Body of pancreas (tissue), 4 donors: ENCODE measurements at regions not wholly inside any gene's neighbourhood (a gene's known extent, or its start where the extent isn't known, plus 50 kb on each side); places are given as distances from the start of the nearest gene placed in this dataset.

ENCODE experiments used
- ATAC-seq: fragments of 150-250 bp; one replicate; pipeline ENCODE4 v1.9.1; 2016
- DNase-seq, 4 donors: peaks; one replicate each; pipeline ENCODE4 v3.0.0-alpha.2; 2019
- H3K27ac ChIP-seq, 4 donors: fragments of 200-600 bp; sonication (generic); 1 replicate in 3 of 4; 2 replicates in 1 of 4; pipeline versions ENCODE4 v1.5.1 to v1.6.1; 2016 to 2019; ENCODE audit warnings: mild to moderate bottlenecking in 1 of 4, mixed read lengths in 1 of 4, moderate library complexity in 1 of 4
- H3K27me3 ChIP-seq, 2 donors: fragments of 200-600 bp; sonication (generic); one replicate each; pipeline ENCODE4 v1.6.0; 2016; ENCODE audit warnings: mild to moderate bottlenecking in 1 of 2
- H3K36me3 ChIP-seq, 2 donors: fragments of 200-600 bp; sonication (generic); replicated peaks in 1 of 2; 2 replicates each; pipeline ENCODE4 v1.5.1; 2016; ENCODE audit warnings: low read depth in 2 of 2; ENCODE audit not compliant: insufficient read depth in 1 of 2
- H3K4me1 ChIP-seq: fragments of 200-600 bp; sonication (generic); one replicate; pipeline ENCODE4 v1.6.0; 2016
- H3K4me3 ChIP-seq, 2 donors: fragments of 200-600 bp; sonication (generic); 1 replicate in 1 of 2; 2 replicates in 1 of 2; pipeline ENCODE4 v1.5.1; 2016 to 2019
- H3K9me3 ChIP-seq, 3 donors: fragments of 200-600 bp; sonication (generic); 1 replicate in 2 of 3; 2 replicates in 1 of 3; pipeline ENCODE4 v1.5.1; 2016
- CTCF ChIP-seq, 7 experiments: fragments of 450-650 bp in 4 of 7; fragments of 200-600 bp in 3 of 7; sonication (generic) in 3 of 7; IDR thresholded peaks; one replicate each; pipeline ENCODE4 v1.5.1; 2016 to 2019; ENCODE audit warnings: antibody characterized with exemption in 7 of 7
- POLR2A ChIP-seq, 3 donors: fragments of 450-650 bp; IDR thresholded peaks; one replicate each; pipeline ENCODE4 v1.6.1; 2016; ENCODE audit warnings: antibody characterized with exemption in 3 of 3, mild to moderate bottlenecking in 2 of 3
- WGBS, 2 donors: methylation state at CpG; one replicate each; pipeline ENCODE4 v1.1.5; 2017; 5-methylcytosine and 5-hydroxymethylcytosine counted together
- intact Hi-C: fragments of 100-400 bp; cut with DNase I; formaldehyde crosslinking; loops from one replicate; pipeline ENCODE4 v1.15.1; 2023

DNA sequence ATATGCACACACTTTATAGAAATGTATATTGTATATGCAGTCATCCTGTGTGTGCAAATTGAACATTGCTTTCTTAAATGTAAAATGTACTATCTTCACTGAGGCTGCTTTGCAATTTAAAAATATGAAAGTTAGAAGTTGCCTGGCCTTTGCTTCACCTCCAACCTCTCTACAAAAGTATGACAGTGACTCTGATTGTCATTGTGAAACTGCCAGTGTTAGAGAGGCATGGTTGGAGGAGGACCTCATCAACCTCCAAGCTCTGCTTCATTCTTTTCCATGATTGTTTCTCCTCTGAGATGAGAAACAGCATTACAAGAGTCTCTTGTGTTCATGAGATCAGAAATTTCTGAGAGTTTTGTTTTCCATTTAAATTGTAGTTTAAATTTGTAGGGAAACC lies 185.5 kb downstream of the ZC3H11B start:
- Histone ChIP-seq H3K9me3 (no peaks in the 10 kb centered on the region), H3K27ac (no peak overlapping the region), H3K36me3 (no peaks in the 10 kb centered on the region), H3K4me3 (no peak overlapping the region), H3K4me1 (peaks cover 1% of the 10 kb centered on the region), H3K27me3 (no peaks in the 10 kb centered on the region)
- intact Hi-C loops: loop anchor here (10.0 kb wide), 1 partner anchor 63 kb away; no protein-coding TSS in a partner anchor
- no peak for DNase-seq
- TF ChIP-seq POLR2A (IDR thresholded peaks at IDR 0.05) (no peak), CTCF (IDR thresholded peaks at IDR 0.05) (no peak)
- ATAC-seq: no peak

DNA sequence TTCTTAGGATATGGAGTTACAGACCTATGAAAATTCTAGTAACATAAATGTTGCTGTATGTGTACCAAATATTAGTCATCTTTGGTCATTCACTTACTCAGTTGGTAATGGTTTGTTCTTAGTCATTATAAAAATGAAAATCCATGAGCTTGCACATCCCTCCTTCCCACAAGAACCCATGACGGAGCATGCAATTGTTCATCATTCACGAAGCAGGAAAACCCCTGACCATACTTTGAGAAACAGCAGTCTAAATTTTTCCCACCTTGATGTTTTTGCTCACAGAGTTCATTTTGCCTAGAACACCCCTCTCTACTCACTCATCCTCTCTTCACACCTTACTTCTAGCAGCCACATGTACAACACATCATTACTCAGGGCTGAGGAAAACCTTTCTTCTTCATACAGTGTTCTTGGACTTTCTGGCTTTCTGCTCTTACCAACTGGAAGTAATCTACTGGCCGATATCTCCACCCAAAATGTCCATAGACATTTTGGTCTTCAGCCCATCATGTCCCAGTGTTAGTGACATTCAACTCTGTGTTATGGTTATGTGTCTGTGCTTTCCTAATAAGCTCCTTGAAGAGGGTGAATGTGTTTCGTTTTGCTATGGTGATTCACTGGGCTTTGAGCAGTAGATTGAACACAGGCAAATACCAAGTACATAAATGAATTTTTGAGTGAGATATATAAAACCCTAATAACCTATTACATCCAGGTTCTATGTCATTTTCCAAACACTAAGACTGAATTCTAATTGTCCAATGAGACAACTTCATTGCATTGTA lies 189.9 kb downstream of the ZC3H11B start:
- no peak overlapping the region for H3K4me3 ChIP-seq
- no peak for TF ChIP-seq POLR2A (IDR thresholded peaks at IDR 0.05)
- no peak for TF ChIP-seq CTCF (IDR thresholded peaks at IDR 0.05)
- H3K36me3 ChIP-seq: no peaks in the 10 kb centered on the region
- 80 to 81% methylated on average over 4 of the region's 4 CpGs for WGBS, 2 donors
- no peak for ATAC-seq
- intact Hi-C loops: loop anchor here (10.0 kb wide), 1 partner anchor 58 kb away; no protein-coding TSS in a partner anchor
- H3K27ac ChIP-seq: no peak overlapping the region
- no peak for DNase-seq
- H3K9me3 ChIP-seq: no peaks in the 10 kb centered on the region
- peaks cover 7% of the 10 kb centered on the region for H3K4me1 ChIP-seq
- H3K27me3 ChIP-seq: no peaks in the 10 kb centered on the region

GRCh38 chr1:219420913-219421312 lies 192.0 kb downstream of the ZC3H11B start:
- DNase-seq (no peak), ATAC-seq (no peak)
- intact Hi-C loops: loop anchor here (10.0 kb wide), 1 partner anchor 56 kb away; no protein-coding TSS in a partner anchor
- Histone ChIP-seq H3K9me3 (no peaks in the 10 kb centered on the region), H3K27me3 (no peaks in the 10 kb centered on the region), H3K4me3 (no peak overlapping the region), H3K27ac (no peak overlapping the region), H3K36me3 (no peaks in the 10 kb centered on the region), H3K4me1 (peaks cover 7% of the 10 kb centered on the region)
- TF ChIP-seq POLR2A (IDR thresholded peaks at IDR 0.05) (no peak), CTCF (IDR thresholded peaks at IDR 0.05) (no peak)

DNA sequence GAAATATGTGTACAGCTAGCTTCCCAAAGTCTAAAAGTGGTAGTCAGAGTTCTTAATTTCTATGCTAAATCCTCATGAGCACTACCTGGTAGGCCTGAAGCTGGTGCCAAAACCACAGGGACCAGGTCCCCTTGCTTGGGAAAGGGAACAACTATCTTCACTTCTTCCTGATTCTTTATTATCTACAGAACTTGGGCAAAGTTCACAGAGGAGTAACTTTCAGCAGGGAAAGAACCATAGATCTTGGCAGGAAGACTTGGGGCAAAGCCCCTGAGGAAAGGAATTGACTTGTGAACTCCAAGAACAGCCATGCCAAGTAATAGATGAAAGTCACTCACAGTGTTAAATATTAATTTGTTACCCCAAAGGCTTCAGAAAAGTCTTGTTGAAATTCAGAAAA lies 193.0 kb downstream of the ZC3H11B start:
- intact Hi-C loops: loop anchor here (10.0 kb wide), 1 partner anchor 55 kb away; no protein-coding TSS in a partner anchor
- DNase-seq: peak in 1 of 4 donors; percentile 22
- H3K4me3 ChIP-seq: no peak overlapping the region
- TF ChIP-seq CTCF (IDR thresholded peaks at IDR 0.05): no peak
- no peak for TF ChIP-seq POLR2A (IDR thresholded peaks at IDR 0.05)
- H3K9me3 ChIP-seq: no peaks in the 10 kb centered on the region
- H3K36me3 ChIP-seq: no peaks in the 10 kb centered on the region
- peak overlapping the region in 3 of 4 donors; percentile 11 to 37 (median 36) for H3K27ac ChIP-seq
- no peak for ATAC-seq
- H3K4me1 ChIP-seq: peaks cover 7% of the 10 kb centered on the region
- no peaks in the 10 kb centered on the region for H3K27me3 ChIP-seq

- ATAC-seq (no peak), DNase-seq (no peak)
- intact Hi-C loops: no loop called here
- H3K4me3 ChIP-seq: no peak overlapping the region
- no peak overlapping the region for H3K27ac ChIP-seq
- H3K27me3 ChIP-seq: no peaks in the 10 kb centered on the region
- H3K4me1 ChIP-seq: peaks cover 9% of the 10 kb centered on the region
- H3K9me3 ChIP-seq: no peaks in the 10 kb centered on the region
- H3K36me3 ChIP-seq: no peaks in the 10 kb centered on the region
- WGBS, 2 donors: 86 to 100% methylated on average over 1 of the region's 1 CpG
- TF ChIP-seq CTCF (IDR thresholded peaks at IDR 0.05): no peak
- TF ChIP-seq POLR2A (IDR thresholded peaks at IDR 0.05): no peak
These were observed 193.8 kb downstream of the ZC3H11B start for GRCh38 chr1:219419065-219419464.
